ENCODE measurements at regions not wholly inside any gene's neighbourhood (a gene's known extent, or its start where the extent isn't known, plus 50 kb on each side); places are given as distances from the start of the nearest gene placed in this dataset.

GRCh38 chr2:123283431-123283830, 741.7 kb upstream of the CNTNAP5 start:
- no peak for DNase-seq (ENCODE audit: low read depth)

- no peak for DNase-seq (ENCODE audit: low read depth)
Observed at GRCh38 chr2:123303731-123304130, 721.4 kb upstream of the CNTNAP5 start.
